HG03103 (cell line): ENCODE measurements at regions not wholly inside any gene's neighbourhood (a gene's known extent, or its start where the extent isn't known, plus 50 kb on each side); places are given as distances from the start of the nearest gene placed in this dataset.
"Not testable (repeated sequence)": the region's sequence is repeated elsewhere in the genome, so short reads cannot be mapped to it uniquely, and the experiment has no call there.

Source experiments
- ATAC-seq: cut with Tn5 transposase; IDR thresholded peaks from one replicate; pipeline ENCODE4 v1.9.1; 2021; ENCODE audit warnings: low read depth; ENCODE audit not compliant: unreplicated experiment

GRCh38 chr2:226540204-226540994 is 259.2 kb downstream of the IRS1 start:
- ATAC-seq = no peak

GRCh38 chr2:226536410-226536809 is 263.2 kb downstream of the IRS1 start:
- no peak for ATAC-seq

GRCh38 chr2:226532976-226533375 is 266.6 kb downstream of the IRS1 start:
- ATAC-seq = not testable (repeated sequence)

GRCh38 chr2:226531061-226531810 is 268.4 kb downstream of the IRS1 start:
- no peak for ATAC-seq

GRCh38 chr2:226529556-226529955 is 270.1 kb downstream of the IRS1 start:
- ATAC-seq = no peak

GRCh38 chr2:226526716-226527115 is 272.9 kb downstream of the IRS1 start:
- ATAC-seq = no peak

GRCh38 chr2:226524381-226524843 is 275.2 kb downstream of the IRS1 start:
- no peak for ATAC-seq

- no peak for ATAC-seq
These were observed 278.9 kb downstream of the IRS1 start for GRCh38 chr2:226520723-226521122.

- ATAC-seq = no peak
These were observed 284.1 kb downstream of the IRS1 start for GRCh38 chr2:226515344-226516055.

GRCh38 chr2:226514895-226515294 is 284.7 kb downstream of the IRS1 start:
- no peak for ATAC-seq

- ATAC-seq = no peak
These were observed 288.3 kb downstream of the IRS1 start for GRCh38 chr2:226511311-226511710.

- ATAC-seq = no peak
These were observed 290.9 kb downstream of the IRS1 start for GRCh38 chr2:226508683-226509082.

- ATAC-seq = no peak
These were observed 291.6 kb downstream of the IRS1 start for GRCh38 chr2:226508005-226508404.

GRCh38 chr2:226497146-226497909 is 302.3 kb downstream of the IRS1 start:
- no peak for ATAC-seq

GRCh38 chr2:226496273-226496550 is 303.4 kb downstream of the IRS1 start:
- no peak for ATAC-seq

- ATAC-seq = no peak
These were observed 304.0 kb downstream of the IRS1 start for GRCh38 chr2:226495466-226496272.

GRCh38 chr2:226491112-226491511 is 308.5 kb downstream of the IRS1 start:
- no peak for ATAC-seq

- no peak for ATAC-seq
These were observed 309.7 kb downstream of the IRS1 start for GRCh38 chr2:226489775-226490541.

- no peak for ATAC-seq
These were observed 311.6 kb downstream of the IRS1 start for GRCh38 chr2:226488034-226488433.
